HG03558 (cell line): ENCODE measurements at regions not wholly inside any gene's neighbourhood (a gene's known extent, or its start where the extent isn't known, plus 50 kb on each side); places are given as distances from the start of the nearest gene placed in this dataset.

Source experiments
- ATAC-seq: cut with Tn5 transposase; IDR thresholded peaks from one replicate; pipeline ENCODE4 v1.9.1; 2021; ENCODE audit warnings: moderate number of reproducible peaks; ENCODE audit not compliant: unreplicated experiment; ENCODE audit errors: extremely low read depth

- no peak for ATAC-seq
Measured at GRCh38 chr14:61891810-61892209, 129.6 kb downstream of the SNAPC1 start.

- no peak for ATAC-seq
Measured at GRCh38 chr14:61893371-61893940, 131.2 kb downstream of the SNAPC1 start.

- ATAC-seq, result no peak
Measured at GRCh38 chr14:61894452-61895077, 132.3 kb downstream of the SNAPC1 start.

- ATAC-seq, result no peak
Measured at GRCh38 chr14:61897300-61897699, 135.1 kb downstream of the SNAPC1 start.

- no peak for ATAC-seq
Measured at GRCh38 chr14:61898568-61898967, 136.3 kb downstream of the SNAPC1 start.

GRCh38 chr14:61899497-61899896, 137.3 kb downstream of the SNAPC1 start:
- ATAC-seq, result no peak

- no peak for ATAC-seq
Measured at GRCh38 chr14:61904946-61905345, 142.7 kb downstream of the SNAPC1 start.

- no peak for ATAC-seq
Measured at GRCh38 chr14:61911574-61911973, 149.4 kb downstream of the SNAPC1 start.

- ATAC-seq, result no peak
Measured at GRCh38 chr14:61918998-61919397, 156.8 kb downstream of the SNAPC1 start.

GRCh38 chr14:61923348-61923747, 161.1 kb downstream of the SNAPC1 start:
- ATAC-seq, result no peak

- ATAC-seq, result no peak
Measured at GRCh38 chr14:61925043-61925442, 162.8 kb downstream of the SNAPC1 start.

GRCh38 chr14:61925732-61926435, 163.7 kb downstream of the SNAPC1 start:
- ATAC-seq, result no peak

- no peak for ATAC-seq
Measured at GRCh38 chr14:61927060-61927459, 164.8 kb downstream of the SNAPC1 start.

GRCh38 chr14:61927520-61927919, 165.3 kb downstream of the SNAPC1 start:
- ATAC-seq, result no peak

- no peak for ATAC-seq
Measured at GRCh38 chr14:61928300-61928699, 166.1 kb downstream of the SNAPC1 start.

- no peak for ATAC-seq
Measured at GRCh38 chr14:61928701-61929100, 166.5 kb downstream of the SNAPC1 start.

- ATAC-seq, result no peak
Measured at GRCh38 chr14:61929651-61930050, 167.4 kb downstream of the SNAPC1 start.

- no peak for ATAC-seq
Measured at GRCh38 chr14:61930101-61930857, 168.1 kb downstream of the SNAPC1 start.

- no peak for ATAC-seq
Measured at GRCh38 chr14:61932974-61933373, 170.8 kb downstream of the SNAPC1 start.

GRCh38 chr14:61934385-61934784, 172.2 kb downstream of the SNAPC1 start:
- ATAC-seq, result no peak

- ATAC-seq, result no peak
Measured at GRCh38 chr14:61939776-61940175, 177.6 kb downstream of the SNAPC1 start.
